ENCODE measurements at regions not wholly inside any gene's neighbourhood (a gene's known extent, or its start where the extent isn't known, plus 50 kb on each side); places are given as distances from the start of the nearest gene placed in this dataset.

GRCh38 chr11:91608677-91609076 lies 615.9 kb upstream of the FAT3 start:
- TF ChIP-seq CTCF (IDR thresholded peaks at IDR 0.05) (no peak), POLR2AphosphoS5 (IDR thresholded peaks at IDR 0.05) (no peak), POLR2A (IDR thresholded peaks at IDR 0.05) (no peak)
